ENCODE measurements at regions not wholly inside any gene's neighbourhood (a gene's known extent, or its start where the extent isn't known, plus 50 kb on each side); places are given as distances from the start of the nearest gene placed in this dataset.

DNA sequence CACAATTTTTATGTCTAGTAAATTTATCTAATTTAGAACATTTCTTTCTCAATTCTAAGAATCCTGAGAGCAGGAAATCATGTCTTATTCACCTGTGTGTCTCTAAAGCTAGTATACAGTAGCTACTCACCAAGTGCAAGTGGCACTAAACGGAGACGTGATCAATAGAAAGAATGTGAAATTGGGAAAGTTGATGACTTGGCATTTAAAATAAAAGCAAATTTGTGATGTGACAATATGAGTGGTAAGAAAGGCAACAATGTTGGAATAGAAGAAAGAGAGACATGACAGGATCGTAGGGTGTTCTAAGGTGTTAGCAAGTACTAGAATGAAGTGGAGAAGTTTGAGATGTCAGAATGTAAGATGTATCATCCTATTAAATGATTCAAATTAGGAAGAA, 725.9 kb downstream of the BCKDHB start:
- no peak for TF ChIP-seq TP53 (CRISPR knock-in tag; IDR thresholded peaks at IDR 0.05)
- no peak for TF ChIP-seq ZNF425 (CRISPR knock-in tag; conservative IDR thresholded peaks at IDR 0.05)
- TF ChIP-seq CREB1 (CRISPR knock-in tag; IDR thresholded peaks at IDR 0.05), result no peak
- TF ChIP-seq NR2C2 (CRISPR knock-in tag; IDR thresholded peaks at IDR 0.05), result no peak
- TF ChIP-seq, protein P1, sequence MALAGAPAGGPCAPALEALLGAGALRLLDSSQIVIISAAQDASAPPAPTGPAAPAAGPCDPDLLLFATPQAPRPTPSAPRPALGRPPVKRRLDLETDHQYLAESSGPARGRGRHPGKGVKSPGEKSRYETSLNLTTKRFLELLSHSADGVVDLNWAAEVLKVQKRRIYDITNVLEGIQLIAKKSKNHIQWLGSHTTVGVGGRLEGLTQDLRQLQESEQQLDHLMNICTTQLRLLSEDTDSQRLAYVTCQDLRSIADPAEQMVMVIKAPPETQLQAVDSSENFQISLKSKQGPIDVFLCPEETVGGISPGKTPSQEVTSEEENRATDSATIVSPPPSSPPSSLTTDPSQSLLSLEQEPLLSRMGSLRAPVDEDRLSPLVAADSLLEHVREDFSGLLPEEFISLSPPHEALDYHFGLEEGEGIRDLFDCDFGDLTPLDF (CRISPR knock-in tag; IDR thresholded peaks at IDR 0.05), result no peak
- no peak for TF ChIP-seq RORB (CRISPR knock-in tag; IDR thresholded peaks at IDR 0.05)
- H3K27ac Mint-ChIP-seq, result no peak overlapping the region
- H3K4me3 Mint-ChIP-seq, result no peak overlapping the region
- ChIA-PET POLR2A (no interaction called here), CTCF (no interaction called here)
- H3K27me3 Mint-ChIP-seq (ENCODE audit: low read depth), result no peaks in the 10 kb centered on the region
- H3K9me3 Mint-ChIP-seq, result no peaks in the 10 kb centered on the region
- ATAC-seq (no peak), DNase-seq (ENCODE audit: low spot score) (no peak)
- no peaks in the 10 kb centered on the region for H3K4me1 Mint-ChIP-seq
- no peaks in the 10 kb centered on the region for H3K36me3 Mint-ChIP-seq

GRCh38 chr6:80793411-80793810, 686.9 kb downstream of the BCKDHB start:
- ATAC-seq (no peak), DNase-seq (ENCODE audit: low spot score) (no peak)
- POLR2A ChIA-PET, result no interaction called here
- no peak for TF ChIP-seq ZNF121 (CRISPR knock-in tag; IDR thresholded peaks at IDR 0.05)
- no peak for TF ChIP-seq CREM (CRISPR knock-in tag; IDR thresholded peaks at IDR 0.05)
- no peak for TF ChIP-seq ELF4 (CRISPR knock-in tag; IDR thresholded peaks at IDR 0.05; ENCODE audit: low read depth)
- TF ChIP-seq ZNF317 (CRISPR knock-in tag; IDR thresholded peaks at IDR 0.05; ENCODE audit: borderline replicate concordance, low read depth), result no peak
- no peak for TF ChIP-seq ESRRA (CRISPR knock-in tag; IDR thresholded peaks at IDR 0.05; ENCODE audit: borderline replicate concordance)
- TF ChIP-seq, protein P2, sequence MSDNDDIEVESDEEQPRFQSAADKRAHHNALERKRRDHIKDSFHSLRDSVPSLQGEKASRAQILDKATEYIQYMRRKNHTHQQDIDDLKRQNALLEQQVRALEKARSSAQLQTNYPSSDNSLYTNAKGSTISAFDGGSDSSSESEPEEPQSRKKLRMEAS (CRISPR knock-in tag; IDR thresholded peaks at IDR 0.05), result no peak
- no peak for TF ChIP-seq EMX1 (CRISPR knock-in tag; IDR thresholded peaks at IDR 0.05)
- no peak for TF ChIP-seq OVOL2 (CRISPR knock-in tag; IDR thresholded peaks at IDR 0.05; ENCODE audit: borderline replicate concordance)
- TF ChIP-seq ETV6 (CRISPR knock-in tag; IDR thresholded peaks at IDR 0.05), result no peak
- no peak for TF ChIP-seq GABPB1 (CRISPR knock-in tag; IDR thresholded peaks at IDR 0.05)
- TF ChIP-seq, protein P3, sequence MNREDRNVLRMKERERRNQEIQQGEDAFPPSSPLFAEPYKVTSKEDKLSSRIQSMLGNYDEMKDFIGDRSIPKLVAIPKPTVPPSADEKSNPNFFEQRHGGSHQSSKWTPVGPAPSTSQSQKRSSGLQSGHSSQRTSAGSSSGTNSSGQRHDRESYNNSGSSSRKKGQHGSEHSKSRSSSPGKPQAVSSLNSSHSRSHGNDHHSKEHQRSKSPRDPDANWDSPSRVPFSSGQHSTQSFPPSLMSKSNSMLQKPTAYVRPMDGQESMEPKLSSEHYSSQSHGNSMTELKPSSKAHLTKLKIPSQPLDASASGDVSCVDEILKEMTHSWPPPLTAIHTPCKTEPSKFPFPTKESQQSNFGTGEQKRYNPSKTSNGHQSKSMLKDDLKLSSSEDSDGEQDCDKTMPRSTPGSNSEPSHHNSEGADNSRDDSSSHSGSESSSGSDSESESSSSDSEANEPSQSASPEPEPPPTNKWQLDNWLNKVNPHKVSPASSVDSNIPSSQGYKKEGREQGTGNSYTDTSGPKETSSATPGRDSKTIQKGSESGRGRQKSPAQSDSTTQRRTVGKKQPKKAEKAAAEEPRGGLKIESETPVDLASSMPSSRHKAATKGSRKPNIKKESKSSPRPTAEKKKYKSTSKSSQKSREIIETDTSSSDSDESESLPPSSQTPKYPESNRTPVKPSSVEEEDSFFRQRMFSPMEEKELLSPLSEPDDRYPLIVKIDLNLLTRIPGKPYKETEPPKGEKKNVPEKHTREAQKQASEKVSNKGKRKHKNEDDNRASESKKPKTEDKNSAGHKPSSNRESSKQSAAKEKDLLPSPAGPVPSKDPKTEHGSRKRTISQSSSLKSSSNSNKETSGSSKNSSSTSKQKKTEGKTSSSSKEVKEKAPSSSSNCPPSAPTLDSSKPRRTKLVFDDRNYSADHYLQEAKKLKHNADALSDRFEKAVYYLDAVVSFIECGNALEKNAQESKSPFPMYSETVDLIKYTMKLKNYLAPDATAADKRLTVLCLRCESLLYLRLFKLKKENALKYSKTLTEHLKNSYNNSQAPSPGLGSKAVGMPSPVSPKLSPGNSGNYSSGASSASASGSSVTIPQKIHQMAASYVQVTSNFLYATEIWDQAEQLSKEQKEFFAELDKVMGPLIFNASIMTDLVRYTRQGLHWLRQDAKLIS (CRISPR knock-in tag; IDR thresholded peaks at IDR 0.05; ENCODE audit: borderline replicate concordance), result no peak
- no peak for TF ChIP-seq NFYB (CRISPR knock-in tag; conservative IDR thresholded peaks at IDR 0.05; ENCODE audit: low read depth)
- no peak for TF ChIP-seq RORB (CRISPR knock-in tag; IDR thresholded peaks at IDR 0.05)
- CTCF ChIA-PET, result no interaction called here
- H3K4me1 Mint-ChIP-seq, result no peaks in the 10 kb centered on the region
- H3K9me3 Mint-ChIP-seq, result peaks cover 6% of the 10 kb centered on the region
- H3K36me3 Mint-ChIP-seq, result no peaks in the 10 kb centered on the region
- H3K27me3 Mint-ChIP-seq (ENCODE audit: low read depth), result no peaks in the 10 kb centered on the region
- no peak overlapping the region for H3K27ac Mint-ChIP-seq
- H3K4me3 Mint-ChIP-seq, result no peak overlapping the region

Measured in WTC11 (cell line).